ENCODE measurements at regions not wholly inside any gene's neighbourhood (a gene's known extent, or its start where the extent isn't known, plus 50 kb on each side); places are given as distances from the start of the nearest gene placed in this dataset.

DNA sequence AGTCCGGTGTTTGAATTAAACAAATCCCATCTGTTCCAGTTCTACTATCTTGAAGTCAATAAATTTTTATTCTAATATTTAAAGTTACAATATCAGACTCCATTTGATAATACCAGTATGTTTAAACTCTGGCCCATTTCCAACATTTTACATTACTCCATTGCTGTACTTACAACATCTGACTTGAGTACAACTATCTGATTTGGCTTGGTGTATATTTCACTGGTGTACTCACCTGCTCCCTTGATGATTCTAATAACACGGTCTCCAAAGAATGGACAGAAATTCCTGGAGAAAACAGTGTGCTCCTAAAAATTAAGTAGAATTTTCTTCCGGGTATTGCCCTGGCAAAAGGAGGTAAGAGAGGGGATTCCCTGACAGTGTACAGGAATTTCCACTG is 680.5 kb upstream of the ADAMTS5 start:
- DNase-seq (ENCODE audit: low spot score) (no peak), ATAC-seq (no peak)

DNA sequence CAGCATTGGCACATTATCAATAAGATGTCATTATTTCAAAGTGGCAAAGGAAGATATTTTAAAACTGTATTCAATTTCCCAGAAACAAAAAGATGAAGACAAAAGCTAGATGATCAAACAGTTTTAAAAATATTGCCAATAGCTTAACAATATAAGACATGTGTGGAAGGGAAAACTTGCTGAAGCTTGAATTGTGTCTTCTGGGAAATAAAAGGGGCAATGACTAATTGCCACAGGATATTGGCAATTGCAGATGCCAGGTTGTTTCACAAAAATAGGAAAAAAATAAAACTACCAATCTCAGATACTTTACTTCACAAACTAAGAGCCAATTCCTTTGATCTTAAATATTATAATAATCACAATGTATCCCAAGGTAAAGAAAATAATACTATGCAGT is 679.8 kb upstream of the ADAMTS5 start:
- DNase-seq (ENCODE audit: low spot score) = no peak
- ATAC-seq = no peak

DNA sequence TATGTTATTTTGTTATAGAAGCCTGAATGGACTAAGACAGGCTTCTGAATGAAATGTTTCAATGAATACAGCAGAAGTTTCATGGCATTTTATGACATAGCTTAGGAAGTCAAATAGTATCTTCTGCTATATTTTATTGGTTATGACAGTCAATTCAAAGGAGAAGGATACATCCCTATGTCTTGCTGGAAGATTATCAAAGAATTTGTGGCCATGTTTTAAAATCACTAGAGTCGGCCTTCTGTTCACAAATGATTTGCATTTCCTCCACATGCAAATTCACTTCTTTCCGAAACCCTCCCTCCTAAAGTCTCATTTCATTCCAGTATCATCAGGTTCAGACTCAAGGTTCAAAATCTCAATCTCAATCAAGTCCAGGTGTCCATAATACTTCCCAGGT is 679.2 kb upstream of the ADAMTS5 start:
- ATAC-seq (no peak), DNase-seq (ENCODE audit: low spot score) (no peak)

GRCh38 chr21:27645285-27645684 is 678.4 kb upstream of the ADAMTS5 start:
- ATAC-seq (no peak), DNase-seq (ENCODE audit: low spot score) (no peak)

DNA sequence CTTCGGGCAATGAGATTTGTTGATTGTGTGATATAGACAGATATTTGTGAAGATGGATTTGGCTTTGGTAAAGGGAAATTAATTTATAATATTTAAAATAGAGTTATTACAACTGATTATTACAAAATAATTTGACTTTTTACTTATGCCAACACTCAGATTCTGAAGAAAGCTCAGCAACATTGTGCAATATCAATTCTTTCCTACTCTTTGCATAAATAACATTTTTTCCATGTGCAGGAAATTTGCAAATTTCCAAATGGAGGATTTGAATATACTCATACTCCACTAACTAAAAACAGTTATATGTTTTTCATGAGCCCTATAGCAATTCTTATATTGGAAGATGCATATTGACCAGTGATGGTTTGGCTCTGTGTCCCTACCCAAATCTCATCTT is 676.4 kb upstream of the ADAMTS5 start:
- ATAC-seq (no peak), DNase-seq (ENCODE audit: low spot score) (no peak)

- ATAC-seq (no peak), DNase-seq (ENCODE audit: low spot score) (no peak)
Measured at GRCh38 chr21:27639286-27639685, 672.4 kb upstream of the ADAMTS5 start.

GRCh38 chr21:27636656-27637055 is 669.8 kb upstream of the ADAMTS5 start:
- no peak for ATAC-seq

DNA sequence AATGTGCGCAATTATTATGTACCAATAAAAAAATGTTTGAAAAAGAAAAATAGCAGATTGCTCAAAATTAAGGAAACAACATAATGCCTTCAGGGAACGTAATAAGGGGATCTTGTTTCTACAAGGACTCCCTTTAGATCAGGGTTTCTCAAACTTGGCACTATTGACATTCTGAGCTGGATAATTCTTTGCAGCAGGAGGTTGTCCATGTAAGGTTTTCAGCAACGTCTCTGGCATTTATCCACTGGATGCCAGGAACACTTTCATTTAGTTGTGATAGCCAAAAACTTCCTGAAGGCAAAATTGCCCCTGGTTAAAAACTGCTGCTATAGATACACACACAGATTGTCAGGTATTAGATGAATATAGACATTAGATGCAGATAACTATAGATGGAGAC is 666.7 kb upstream of the ADAMTS5 start:
- no peak for DNase-seq (ENCODE audit: low spot score)
- ATAC-seq = no peak

More at GRCh38 chr21:27636656-27637055, 669.8 kb upstream of the ADAMTS5 start:
- DNase-seq (ENCODE audit: low spot score) = no peak

- DNase-seq (ENCODE audit: low spot score) (no peak), ATAC-seq (no peak)
Measured at GRCh38 chr21:27631471-27631870, 664.6 kb upstream of the ADAMTS5 start.

DNA sequence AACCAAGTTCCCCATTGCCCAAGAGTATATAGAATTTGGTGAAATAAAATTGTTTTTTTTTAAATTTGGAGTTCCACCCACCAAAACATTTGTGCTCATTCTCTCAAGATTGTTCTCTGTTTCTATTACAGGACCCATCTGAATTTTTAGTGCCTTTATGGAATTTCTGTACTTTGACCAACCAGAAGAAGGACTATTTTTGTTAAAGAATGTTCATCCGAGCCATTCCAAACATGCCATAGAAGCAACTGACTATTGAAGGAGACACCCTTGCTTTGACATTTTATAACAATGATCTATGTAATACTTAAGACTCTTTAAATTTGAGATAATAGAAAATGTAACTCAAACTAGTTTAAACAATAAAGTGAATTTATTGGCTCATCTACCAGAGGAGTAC is 655.7 kb upstream of the ADAMTS5 start:
- no peak for ATAC-seq
- no peak for DNase-seq (ENCODE audit: low spot score)

DNA sequence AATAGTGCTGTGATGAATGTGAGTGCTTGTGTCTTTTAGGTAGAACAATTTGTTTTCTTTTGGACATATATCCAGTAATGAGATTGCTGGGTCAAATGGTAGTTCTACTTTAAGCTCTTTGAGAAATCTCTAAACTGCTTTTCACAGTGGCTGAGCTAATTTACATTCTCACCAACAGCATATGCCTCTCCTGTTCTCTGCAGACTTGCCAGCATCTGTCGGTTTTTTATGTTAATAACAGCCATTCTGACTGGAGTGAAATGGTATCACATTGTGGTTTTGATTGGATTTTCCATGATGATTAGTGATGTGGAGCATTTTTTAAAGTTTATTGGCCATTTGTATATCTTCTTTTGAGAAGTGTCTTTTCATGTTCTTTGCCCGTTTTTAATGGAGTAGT is 647.3 kb upstream of the ADAMTS5 start:
- ATAC-seq = no peak

GRCh38 chr21:27606422-27606821 is 639.5 kb upstream of the ADAMTS5 start:
- ATAC-seq (no peak), DNase-seq (ENCODE audit: low spot score) (no peak)

More for the DNA sequence above, 647.3 kb upstream of the ADAMTS5 start:
- no peak for DNase-seq (ENCODE audit: low spot score)

DNA sequence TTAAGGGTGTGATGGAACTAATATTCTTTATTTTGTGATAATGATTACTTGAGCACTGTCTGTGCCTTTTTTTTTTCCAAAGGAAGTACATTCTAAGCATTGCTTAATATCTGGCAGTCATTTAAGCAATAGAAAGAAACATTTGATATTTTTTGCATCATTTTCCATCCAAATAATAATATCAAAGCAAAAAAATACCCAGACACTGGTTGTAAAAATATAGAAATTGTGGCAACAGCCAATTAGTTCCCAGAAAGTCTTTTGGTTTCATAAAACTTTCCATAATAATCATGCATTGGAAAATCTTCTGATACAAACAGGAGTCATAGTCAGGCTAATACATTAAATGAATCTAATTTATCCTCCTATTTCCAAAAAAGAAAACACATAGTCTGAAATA is 629.3 kb upstream of the ADAMTS5 start:
- ATAC-seq (no peak), DNase-seq (ENCODE audit: low spot score) (no peak)

DNA sequence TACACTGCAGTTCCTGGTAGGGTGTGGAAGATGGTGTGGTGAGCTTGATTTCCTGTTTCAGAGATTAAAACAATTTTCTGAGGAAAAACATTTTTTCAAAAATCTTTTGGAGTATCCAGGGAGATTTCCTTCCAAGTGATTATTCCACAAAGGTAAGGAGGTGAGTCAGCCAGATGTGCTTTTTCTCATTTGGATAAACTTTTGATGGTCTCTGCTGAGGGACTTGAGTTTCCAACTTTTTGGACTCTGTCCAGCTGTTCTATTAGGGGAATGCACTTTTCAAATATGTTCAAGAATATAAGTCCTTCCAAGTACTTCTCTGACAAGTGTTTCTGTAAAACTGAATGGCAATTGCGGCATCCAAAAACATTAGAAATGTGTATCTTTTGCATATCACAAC is 628.8 kb upstream of the ADAMTS5 start:
- DNase-seq (ENCODE audit: low spot score) (no peak), ATAC-seq (no peak)

GRCh38 chr21:27590271-27590670 is 623.4 kb upstream of the ADAMTS5 start:
- ATAC-seq (no peak), DNase-seq (ENCODE audit: low spot score) (no peak)

GRCh38 chr21:27589781-27590180 is 622.9 kb upstream of the ADAMTS5 start:
- ATAC-seq = no peak

GRCh38 chr21:27586986-27587385 is 620.1 kb upstream of the ADAMTS5 start:
- no peak for ATAC-seq

More at GRCh38 chr21:27589781-27590180, 622.9 kb upstream of the ADAMTS5 start:
- no peak for DNase-seq (ENCODE audit: low spot score)

GRCh38 chr21:27586326-27586725 is 619.4 kb upstream of the ADAMTS5 start:
- no peak for DNase-seq (ENCODE audit: low spot score)

More at GRCh38 chr21:27586986-27587385, 620.1 kb upstream of the ADAMTS5 start:
- no peak for DNase-seq (ENCODE audit: low spot score)

DNA sequence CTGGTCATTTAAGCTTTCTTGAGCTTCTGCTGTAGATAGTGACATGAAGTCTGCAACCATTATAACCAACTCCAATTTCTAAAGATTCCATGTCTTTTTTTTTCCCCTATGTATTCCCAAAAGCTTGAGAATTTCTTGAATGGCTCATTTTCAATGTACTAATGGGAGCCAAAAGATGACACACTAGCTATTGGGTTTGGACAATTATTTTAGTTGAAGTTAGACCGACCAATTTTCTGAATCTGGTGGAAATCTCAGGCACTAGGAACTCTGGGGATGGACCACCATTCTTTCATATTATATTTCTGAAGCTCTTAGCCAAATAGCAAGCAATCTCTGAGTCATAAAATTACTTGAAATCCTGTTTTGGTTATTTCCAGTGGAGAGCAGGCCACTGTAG is 617.4 kb upstream of the ADAMTS5 start:
- no peak for DNase-seq (ENCODE audit: low spot score)
- ATAC-seq = no peak

More at GRCh38 chr21:27586326-27586725, 619.4 kb upstream of the ADAMTS5 start:
- ATAC-seq = no peak

DNA sequence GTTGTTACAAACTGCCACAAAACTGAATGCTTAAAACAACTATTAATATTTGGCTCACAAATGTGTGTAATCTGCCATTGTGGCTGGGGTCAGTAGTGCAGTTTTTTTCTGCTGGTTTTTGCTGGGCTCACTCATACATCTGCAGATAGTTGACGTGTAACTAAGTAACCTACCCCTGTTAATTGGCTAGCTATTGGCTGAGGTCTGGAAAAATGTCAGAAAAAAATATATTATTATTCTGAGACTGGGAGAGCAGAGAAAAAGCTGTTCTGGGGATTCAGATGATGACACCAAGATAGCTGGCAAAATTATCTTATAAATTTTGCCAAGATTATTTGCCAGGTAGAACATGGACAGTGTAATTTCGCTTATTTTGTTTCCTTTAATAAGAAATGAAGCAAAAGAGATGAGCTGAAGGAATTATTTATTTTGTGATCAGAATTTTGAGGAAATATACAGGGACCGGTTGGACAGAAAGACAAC is 616.1 kb upstream of the ADAMTS5 start:
- DNase-seq (ENCODE audit: low spot score) = no peak
- no peak for ATAC-seq

GRCh38 chr21:27582246-27582947 is 615.5 kb upstream of the ADAMTS5 start:
- ATAC-seq (no peak), DNase-seq (ENCODE audit: low spot score) (no peak)

DNA sequence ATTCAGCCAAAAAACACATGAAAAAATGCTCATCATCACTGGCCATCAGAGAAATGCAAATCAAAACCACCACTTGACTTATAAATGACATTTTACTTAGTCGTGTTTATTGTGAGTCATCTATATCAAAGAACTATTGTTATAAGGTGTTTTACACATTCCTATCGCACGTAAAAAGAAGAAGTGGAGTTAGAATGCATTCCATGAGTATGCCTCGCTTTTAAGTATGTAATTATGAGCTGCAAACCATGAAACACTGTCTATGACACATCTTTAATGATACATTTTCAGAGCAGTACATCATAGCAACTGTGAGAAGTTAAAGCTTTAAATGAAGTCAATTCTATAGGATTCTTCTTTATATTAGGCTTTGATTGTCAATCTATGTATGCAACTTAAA is 614.3 kb upstream of the ADAMTS5 start:
- ATAC-seq (no peak), DNase-seq (ENCODE audit: low spot score) (no peak)

GRCh38 chr21:27580276-27580675 is 613.4 kb upstream of the ADAMTS5 start:
- DNase-seq (ENCODE audit: low spot score) (no peak), ATAC-seq (no peak)
